GM08714 (cell line): ENCODE measurements at regions not wholly inside any gene's neighbourhood (a gene's known extent, or its start where the extent isn't known, plus 50 kb on each side); places are given as distances from the start of the nearest gene placed in this dataset.
"Not testable (repeated sequence)": the region's sequence is repeated elsewhere in the genome, so short reads cannot be mapped to it uniquely, and the experiment has no call there.

Source experiments
- H3K4me3 ChIP-seq: fragments of 200-500 bp; sonication (Bioruptor generic); 2 replicates; pipeline ENCODE4 v1.5.1; 2014; ENCODE audit warnings: mild to moderate bottlenecking, low read length, inconsistent platforms
- ZNF274 ChIP-seq: IDR thresholded peaks from 2 replicates; pipeline ENCODE4 v1.6.1; 2012; ENCODE audit warnings: mild to moderate bottlenecking, low read depth, low read length

DNA sequence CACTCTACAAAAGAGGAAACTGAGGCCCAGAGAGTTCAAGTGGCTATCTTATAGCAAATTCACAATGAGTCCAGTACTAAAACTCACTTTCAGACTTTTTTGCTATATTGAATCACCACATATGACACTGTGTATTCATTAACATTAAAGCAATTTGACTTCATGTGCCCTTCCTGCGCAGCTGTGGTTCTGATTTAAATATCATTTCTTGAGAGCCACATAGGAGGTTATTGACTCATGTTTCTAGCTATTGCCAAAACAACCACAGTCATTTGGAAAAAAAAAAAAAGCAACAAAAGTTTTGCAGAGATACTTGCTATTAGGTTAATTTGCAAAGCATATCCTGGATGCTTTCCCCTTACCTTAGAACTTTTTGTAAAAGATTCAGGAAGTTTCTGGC, 341.2 kb downstream of the PIK3C3 start:
- H3K4me3 ChIP-seq = no peak overlapping the region
- no peak for TF ChIP-seq ZNF274

DNA sequence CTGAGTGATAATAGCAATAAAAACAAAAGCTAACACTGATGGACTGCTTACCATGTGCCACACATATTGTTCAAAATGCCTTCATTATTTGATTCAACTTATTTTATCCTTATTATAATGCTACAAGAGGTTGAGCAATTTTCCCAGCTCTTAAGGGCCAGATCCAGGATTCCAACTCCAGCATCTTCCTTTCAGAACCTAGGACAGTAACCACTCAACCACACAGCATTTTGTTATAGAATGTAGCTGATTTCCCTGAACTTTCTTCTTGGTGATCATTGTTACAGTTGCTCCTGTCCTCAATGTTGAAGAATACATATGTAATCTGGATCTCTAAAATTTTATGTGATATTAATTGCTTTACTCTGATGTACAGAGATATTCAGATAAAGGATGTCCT, 341.7 kb downstream of the PIK3C3 start:
- TF ChIP-seq ZNF274 = no peak
- H3K4me3 ChIP-seq = no peak overlapping the region

DNA sequence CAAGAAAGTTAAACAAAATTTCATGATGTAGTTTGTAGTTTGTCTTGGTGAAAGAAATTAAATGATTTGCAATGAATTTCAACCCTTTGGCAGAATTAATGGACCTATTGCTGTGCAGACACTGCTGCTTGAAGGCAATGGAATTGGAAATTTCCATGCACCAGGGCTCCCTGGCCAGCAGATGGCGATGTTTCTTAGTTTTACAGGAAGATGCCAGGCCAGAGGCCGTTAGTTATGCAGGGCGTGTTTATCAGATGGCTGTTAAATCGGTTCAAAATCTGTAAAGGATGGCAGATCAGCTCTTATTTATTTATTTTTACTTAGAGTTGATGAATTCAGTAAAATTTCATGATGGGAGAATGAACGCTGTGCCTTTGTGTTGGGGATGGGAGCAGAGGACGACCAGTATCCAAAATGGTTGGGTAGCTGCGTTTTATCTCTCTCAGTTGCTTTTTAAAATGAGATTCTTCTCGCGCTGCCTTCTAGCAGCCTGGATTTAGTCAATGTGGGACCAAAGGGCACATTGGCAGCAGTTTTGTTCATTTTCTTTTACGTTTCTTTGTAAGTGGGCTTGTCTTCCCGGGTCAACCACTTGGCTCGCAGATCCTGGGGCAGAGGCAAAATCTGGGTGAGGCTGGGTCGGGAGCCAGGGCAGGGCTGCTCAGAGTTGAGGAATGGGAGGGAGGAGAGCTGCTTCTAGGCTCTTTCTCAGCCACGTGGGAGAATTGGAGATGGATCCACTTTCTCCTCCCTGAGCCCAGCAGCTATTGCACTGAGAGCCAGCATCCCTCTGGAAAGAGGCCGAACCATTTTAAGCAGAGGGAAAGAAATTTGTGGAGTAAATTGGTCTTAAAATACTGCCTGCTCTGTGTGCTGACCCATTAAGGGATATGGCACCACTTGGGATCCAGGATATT, 344.0 kb downstream of the PIK3C3 start:
- no peak overlapping the region for H3K4me3 ChIP-seq
- TF ChIP-seq ZNF274 = no peak

DNA sequence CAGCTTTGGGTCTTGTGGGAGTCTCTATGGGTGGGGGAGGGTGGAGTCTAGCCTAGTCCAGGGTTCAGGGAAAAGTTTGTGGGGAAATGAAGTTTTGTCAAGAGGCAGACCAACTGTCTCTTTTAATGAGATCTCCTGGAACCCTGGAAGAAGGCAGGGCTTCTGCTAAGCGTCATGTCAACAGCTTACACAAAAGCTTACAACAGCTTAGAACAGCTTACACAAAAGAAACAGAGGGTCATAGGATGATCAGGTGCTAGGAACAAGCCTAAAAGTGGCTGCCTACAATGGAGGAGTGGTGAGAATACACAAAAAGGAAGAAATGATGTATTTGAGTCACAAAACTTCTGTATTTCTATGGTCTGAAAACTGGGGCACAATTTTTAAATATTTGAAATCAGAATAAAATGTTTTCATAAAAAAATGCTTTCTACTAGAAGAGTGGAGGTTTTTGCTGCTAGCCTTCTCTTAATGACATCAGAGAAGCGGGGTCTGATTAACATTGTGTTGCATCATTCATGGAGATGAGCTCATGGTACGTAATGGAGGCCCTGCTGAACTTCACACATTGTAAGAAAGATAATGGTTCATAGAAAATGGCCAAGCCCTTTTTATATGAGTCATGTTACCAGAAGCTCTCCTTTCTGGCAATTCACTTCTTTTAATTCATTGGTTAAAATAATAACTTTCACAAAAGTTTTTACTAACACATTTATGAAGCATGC, 351.0 kb downstream of the PIK3C3 start:
- H3K4me3 ChIP-seq = no peak overlapping the region
- TF ChIP-seq ZNF274 = no peak

DNA sequence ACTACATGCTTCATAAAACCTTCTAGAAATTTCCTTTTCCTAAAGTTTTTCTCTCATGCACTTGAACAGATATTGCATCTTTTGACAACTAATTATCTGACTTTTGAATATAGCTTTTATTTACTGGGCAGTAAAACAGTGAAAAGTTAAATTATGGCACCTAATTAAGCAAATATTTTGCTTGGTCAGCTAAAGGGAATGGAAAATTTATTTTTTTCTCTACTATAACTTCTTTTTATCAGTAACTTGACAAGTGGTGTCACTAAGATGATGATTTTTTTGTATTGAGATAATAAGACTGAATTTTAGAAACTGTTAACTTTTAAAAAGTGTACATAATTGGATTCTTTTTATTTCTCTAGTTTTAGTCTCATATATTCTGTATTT, 351.6 kb downstream of the PIK3C3 start:
- no peak for TF ChIP-seq ZNF274
- no peak overlapping the region for H3K4me3 ChIP-seq

DNA sequence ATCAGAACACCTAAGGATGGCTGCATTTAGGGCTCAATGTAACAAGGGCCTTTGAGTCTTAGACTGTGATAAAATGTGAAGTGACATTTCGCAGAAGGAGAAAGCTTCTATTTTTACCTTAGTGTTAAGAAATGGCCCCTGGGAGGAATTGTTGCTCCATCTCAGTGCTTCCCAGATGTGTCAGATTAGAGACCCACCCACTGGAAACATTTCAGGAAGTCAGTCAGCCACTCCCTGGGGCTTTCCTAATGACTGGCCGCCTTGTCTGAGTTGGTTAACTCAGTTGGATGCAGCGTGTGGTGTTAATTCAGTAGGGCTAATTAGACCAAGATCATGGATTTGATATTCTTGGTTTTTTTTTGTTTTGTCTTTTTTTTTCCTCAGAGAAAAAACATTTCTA, 355.9 kb downstream of the PIK3C3 start:
- TF ChIP-seq ZNF274 = no peak
- H3K4me3 ChIP-seq = no peak overlapping the region

DNA sequence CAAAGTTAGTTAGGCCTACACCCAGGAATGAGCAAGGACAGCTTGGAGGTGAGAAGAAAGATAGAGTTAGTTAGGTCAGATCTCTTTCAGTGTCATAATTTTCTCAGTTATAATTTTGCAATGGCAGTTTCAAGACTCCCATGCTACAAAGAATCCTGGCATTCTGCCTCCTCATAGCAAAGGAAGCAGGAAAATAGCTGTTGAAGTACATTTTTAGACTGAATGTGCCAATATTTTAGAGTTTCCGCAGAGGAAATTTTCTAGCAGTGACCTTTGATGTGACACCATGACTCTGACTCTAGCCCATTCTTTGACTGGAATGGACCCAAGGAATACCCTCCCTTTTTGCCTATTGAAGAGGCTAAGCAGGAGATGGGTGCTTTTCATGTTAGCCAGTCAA, 371.7 kb downstream of the PIK3C3 start:
- TF ChIP-seq ZNF274 = no peak

DNA sequence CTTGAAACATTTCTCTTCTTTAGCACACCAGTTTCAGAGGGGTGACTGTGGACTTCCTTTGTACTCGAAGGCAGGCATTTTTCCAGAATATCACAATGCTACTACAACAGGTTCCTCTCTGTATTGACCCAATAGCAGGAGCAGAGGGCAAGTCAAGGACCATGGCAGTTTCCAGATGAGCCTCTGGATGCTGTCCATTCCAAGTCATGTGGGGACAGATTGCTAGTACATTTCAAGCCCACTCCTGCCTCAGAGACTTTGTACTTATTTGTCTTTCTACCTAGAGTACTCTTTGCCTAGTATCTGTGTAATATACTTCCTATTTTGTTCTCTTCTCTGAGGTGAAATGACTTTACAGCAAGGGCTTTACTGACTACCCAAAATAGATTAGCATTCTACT, 373.9 kb downstream of the PIK3C3 start:
- no peak for TF ChIP-seq ZNF274
- H3K4me3 ChIP-seq = no peak overlapping the region

More for the DNA sequence above, 371.7 kb downstream of the PIK3C3 start:
- H3K4me3 ChIP-seq = no peak overlapping the region

DNA sequence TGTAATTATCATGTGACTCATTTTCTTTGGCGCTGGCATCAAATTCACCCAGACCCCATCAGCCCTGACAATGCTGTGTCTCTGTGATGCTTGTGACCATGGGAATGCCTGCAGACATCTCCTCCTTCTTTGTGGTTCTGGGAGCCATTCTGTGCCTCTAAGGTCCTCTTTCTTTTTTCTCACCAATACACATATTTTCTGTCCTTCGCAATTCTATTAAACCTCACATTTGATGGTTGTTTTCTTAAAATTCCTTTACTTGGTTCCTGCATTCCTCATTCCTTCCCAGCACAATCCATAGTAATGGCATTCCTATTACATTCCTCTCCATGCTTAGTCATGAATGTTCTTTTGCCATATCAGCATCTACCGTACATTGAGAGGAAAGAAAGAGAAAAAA, 375.3 kb downstream of the PIK3C3 start:
- TF ChIP-seq ZNF274 = no peak
- no peak overlapping the region for H3K4me3 ChIP-seq

DNA sequence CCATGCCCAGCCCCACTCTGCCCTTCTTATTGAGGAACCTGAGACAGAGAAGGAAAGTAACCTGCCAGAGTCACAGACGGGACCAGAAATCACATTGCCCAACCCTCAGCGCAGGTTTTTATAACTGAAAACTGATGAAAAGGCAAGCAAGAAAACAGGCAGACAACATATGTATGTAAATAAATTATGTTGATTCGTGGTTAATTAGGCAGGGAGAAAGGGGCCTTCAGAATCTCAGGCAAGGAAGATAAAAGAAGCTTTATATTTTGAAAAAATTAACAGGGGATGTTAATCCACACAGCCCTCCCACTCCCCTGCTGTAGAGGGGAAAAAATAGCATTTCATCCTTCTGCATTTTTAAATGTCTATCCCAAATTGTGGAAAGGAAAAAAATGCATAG, 378.5 kb downstream of the PIK3C3 start:
- TF ChIP-seq ZNF274 = no peak
- H3K4me3 ChIP-seq = no peak overlapping the region

DNA sequence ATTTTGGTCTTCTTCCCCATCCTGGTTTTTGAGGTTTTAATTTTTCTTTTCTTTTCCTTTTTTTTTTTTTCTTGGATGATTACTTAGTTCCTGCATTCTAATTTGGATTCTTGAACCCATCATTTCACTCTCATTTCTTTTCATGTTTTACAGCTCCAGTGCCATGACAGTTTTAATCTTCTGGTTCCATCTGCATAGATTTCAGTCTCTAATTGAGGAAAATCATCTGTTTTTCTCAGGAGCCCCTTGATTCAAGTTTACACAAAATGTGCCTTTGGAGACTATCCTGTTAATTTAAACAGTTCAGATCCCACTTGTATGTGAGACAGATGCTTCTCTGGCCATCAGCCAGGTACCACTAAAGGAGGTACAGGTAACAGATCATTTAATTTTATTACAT, 379.9 kb downstream of the PIK3C3 start:
- H3K4me3 ChIP-seq = no peak overlapping the region
- no peak for TF ChIP-seq ZNF274

DNA sequence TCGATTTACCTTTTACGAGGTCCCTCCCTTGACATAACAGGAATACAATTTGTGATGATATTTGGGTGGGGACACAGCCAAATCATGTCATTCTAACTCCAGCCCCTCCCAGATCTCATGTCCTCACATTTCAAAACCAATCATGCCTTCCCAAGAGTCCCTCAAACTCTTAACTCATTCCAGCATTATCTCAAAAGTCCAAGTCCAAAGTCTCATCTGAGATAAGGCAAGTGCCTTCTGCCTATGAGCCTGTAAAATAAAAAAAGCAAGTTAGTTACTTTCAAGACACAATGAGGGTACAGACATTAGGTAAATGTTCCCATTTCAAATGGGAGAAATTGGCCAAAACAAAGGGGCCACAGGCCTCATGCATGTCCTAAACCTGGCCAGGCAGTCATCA, 381.1 kb downstream of the PIK3C3 start:
- TF ChIP-seq ZNF274 = no peak
- no peak overlapping the region for H3K4me3 ChIP-seq

DNA sequence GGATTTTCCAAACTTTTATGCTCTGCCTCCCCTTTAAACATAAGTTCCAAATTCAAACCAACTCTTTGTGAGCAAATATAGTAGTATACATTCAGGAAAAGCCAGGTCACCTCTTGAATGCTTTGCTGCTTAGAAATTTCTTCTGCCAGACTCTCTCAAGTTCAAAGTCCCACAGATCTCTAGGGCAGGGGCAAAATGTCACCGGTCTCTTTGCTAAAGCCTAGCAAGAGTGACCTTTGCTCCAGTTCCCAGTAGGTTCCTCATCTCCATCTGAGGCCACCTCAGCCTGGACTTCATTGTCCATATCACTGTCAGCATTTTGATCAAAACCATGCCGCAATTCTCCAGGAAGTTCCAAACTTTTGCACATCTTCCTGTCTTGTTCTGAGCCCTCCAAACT, 382.3 kb downstream of the PIK3C3 start:
- not testable (repeated sequence) for H3K4me3 ChIP-seq

DNA sequence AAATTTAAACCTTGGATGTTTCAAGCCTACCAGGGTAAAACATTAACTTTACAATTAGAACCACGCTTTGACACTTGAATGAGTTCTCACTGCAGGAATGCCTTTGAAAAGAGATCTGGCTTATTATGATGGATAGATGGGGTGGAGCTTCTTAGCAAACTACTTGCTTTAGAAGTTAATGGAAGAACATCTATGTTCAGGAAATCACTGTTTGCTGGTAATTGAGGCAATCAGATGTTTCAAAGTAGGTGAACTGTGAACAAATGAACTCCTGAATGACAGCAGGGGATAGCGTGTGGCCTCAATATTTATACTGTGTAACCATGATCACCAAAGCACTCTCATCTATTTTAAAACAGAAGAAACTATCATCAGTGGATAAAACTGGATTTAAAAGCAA, 383.6 kb downstream of the PIK3C3 start:
- TF ChIP-seq ZNF274 = no peak
- H3K4me3 ChIP-seq = no peak overlapping the region

DNA sequence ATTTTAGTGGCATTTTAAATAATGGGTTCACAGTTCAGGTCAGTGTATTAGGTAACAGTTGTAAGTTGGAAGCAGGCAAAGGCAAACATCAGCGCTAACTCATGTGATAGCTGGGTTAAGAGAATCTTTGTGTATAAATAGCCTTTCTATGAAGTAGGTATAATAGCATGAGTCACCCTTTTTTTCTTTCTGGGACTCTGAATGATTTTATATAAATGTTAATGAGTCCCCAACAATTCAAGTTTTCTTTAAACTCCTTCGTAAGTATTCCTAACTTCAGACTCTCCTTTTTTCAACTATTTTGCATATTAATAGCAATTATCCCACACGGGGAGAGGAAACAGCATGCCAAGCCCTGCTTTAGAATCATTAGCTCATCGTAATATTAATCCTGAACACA, 384.3 kb downstream of the PIK3C3 start:
- no peak overlapping the region for H3K4me3 ChIP-seq
- no peak for TF ChIP-seq ZNF274
